Chondrocyte (in vitro differentiated cells): ENCODE measurements at regions not wholly inside any gene's neighbourhood (a gene's known extent, or its start where the extent isn't known, plus 50 kb on each side); places are given as distances from the start of the nearest gene placed in this dataset.
A peak's percentile ranks its signal among the peaks of the same experiment; 100 is the strongest.

Experiments
- DNase-seq: peaks from one replicate; pipeline ENCODE4 v3.0.0; 2021; ENCODE audit warnings: mixed read lengths, low spot score
- H3K27ac Mint-ChIP-seq: one replicate; pipeline ENCODE4 v1.8.0; 2021; ENCODE audit warnings: mild to moderate bottlenecking, moderate library complexity, mixed read lengths; ENCODE audit not compliant: unreplicated experiment
- H3K27me3 Mint-ChIP-seq: 2 replicates; pipeline ENCODE4 v1.8.0; 2021; ENCODE audit warnings: low read depth, mixed read lengths
- H3K36me3 Mint-ChIP-seq: 2 replicates; pipeline ENCODE4 v1.8.0; 2021; ENCODE audit warnings: low read depth, mixed read lengths
- H3K4me1 Mint-ChIP-seq: 2 replicates; pipeline ENCODE4 v1.8.0; 2021; ENCODE audit warnings: low read depth, mild to moderate bottlenecking, mixed read lengths
- H3K4me3 Mint-ChIP-seq: one replicate; pipeline ENCODE4 v1.8.0; 2021; ENCODE audit warnings: mild to moderate bottlenecking, moderate library complexity, mixed read lengths; ENCODE audit not compliant: unreplicated experiment
- H3K9me3 Mint-ChIP-seq: 2 replicates; pipeline ENCODE4 v1.8.0; 2021; ENCODE audit warnings: low read depth, mixed read lengths
- TF ChIP-seq, protein P1 (sequence below): fragments of 200-600 bp; sonication (generic); IDR thresholded peaks from 2 replicates; pipeline ENCODE4 v1.5.0; 2021; ENCODE audit warnings: antibody characterized with exemption, mild to moderate bottlenecking, moderate library complexity

DNA sequence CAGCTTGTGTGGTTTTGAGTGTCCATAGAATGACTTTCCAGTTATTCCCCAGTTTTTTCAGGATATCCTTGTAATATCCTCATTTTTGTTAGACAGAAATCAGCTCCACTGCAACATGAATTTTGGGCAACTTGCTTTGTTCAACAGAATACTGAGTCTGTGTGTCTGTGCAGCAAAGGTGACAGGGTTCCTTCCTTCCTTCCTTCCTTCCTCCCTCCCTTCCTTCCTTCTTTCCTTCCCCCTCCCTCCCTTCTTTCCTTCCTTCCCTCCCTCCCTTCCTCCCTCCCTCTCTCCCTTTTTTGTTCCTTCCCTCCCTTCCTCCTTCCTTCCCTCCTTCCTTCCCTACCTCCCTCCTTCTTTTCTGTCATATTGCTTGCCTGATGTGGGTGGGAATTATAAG is 496.5 kb downstream of the EPM2A start:
- TF ChIP-seq, protein P1, sequence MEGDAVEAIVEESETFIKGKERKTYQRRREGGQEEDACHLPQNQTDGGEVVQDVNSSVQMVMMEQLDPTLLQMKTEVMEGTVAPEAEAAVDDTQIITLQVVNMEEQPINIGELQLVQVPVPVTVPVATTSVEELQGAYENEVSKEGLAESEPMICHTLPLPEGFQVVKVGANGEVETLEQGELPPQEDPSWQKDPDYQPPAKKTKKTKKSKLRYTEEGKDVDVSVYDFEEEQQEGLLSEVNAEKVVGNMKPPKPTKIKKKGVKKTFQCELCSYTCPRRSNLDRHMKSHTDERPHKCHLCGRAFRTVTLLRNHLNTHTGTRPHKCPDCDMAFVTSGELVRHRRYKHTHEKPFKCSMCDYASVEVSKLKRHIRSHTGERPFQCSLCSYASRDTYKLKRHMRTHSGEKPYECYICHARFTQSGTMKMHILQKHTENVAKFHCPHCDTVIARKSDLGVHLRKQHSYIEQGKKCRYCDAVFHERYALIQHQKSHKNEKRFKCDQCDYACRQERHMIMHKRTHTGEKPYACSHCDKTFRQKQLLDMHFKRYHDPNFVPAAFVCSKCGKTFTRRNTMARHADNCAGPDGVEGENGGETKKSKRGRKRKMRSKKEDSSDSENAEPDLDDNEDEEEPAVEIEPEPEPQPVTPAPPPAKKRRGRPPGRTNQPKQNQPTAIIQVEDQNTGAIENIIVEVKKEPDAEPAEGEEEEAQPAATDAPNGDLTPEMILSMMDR, result no peak
- H3K4me1 Mint-ChIP-seq, result peaks cover 8% of the 10 kb centered on the region
- H3K27ac Mint-ChIP-seq, result no peak overlapping the region
- peaks cover 9% of the 10 kb centered on the region for H3K9me3 Mint-ChIP-seq
- H3K36me3 Mint-ChIP-seq, result no peaks in the 10 kb centered on the region
- no peaks in the 10 kb centered on the region for H3K27me3 Mint-ChIP-seq
- H3K4me3 Mint-ChIP-seq, result no peak overlapping the region
- DNase-seq, result no peak

DNA sequence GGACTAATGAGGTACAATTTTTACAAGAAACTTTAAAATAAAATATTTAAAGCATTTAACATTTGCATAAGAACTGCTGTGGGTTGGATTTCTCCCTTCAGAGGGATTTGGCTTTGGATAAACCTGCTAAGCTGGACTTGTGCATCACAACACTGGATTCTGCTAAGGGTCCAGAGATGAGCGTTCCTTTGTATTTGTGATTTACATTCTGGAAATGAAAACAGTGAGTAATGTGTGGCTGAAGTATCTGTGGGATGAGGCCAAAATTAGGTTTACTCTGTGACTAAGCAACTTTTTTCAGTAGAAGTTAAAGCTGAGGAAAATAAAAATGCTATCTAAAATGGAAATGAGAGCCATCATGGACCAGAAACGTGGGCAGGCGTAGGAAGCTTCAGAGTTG is 494.3 kb downstream of the EPM2A start:
- H3K4me1 Mint-ChIP-seq, result peaks cover 17% of the 10 kb centered on the region
- no peak for DNase-seq
- no peak overlapping the region for H3K27ac Mint-ChIP-seq
- no peak overlapping the region for H3K4me3 Mint-ChIP-seq
- H3K36me3 Mint-ChIP-seq, result no peaks in the 10 kb centered on the region
- TF ChIP-seq, protein P1, result no peak
- H3K27me3 Mint-ChIP-seq, result no peaks in the 10 kb centered on the region
- no peaks in the 10 kb centered on the region for H3K9me3 Mint-ChIP-seq

DNA sequence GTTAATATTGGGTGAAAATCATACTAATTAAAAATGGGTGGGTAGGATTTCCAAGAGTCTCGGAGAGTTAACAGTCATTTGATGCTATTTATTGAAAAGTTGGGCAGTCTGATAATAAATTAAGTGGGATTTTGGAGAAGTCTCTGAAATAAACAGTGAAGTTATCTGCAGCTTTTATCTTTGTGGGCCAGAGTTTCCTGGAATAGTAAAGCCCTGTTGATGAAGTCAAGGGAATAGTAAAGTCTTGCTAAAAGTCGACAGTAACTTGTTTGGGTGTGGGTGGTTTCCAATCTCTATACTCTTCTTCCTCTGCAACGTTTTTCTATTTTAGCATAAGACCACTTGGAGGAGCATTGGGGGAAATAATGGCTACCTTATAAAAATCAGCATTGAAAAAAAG is 493.6 kb downstream of the EPM2A start:
- H3K4me1 Mint-ChIP-seq, result peaks cover 17% of the 10 kb centered on the region
- DNase-seq, result no peak
- no peak overlapping the region for H3K27ac Mint-ChIP-seq
- no peak overlapping the region for H3K4me3 Mint-ChIP-seq
- TF ChIP-seq, protein P1, result no peak
- no peaks in the 10 kb centered on the region for H3K9me3 Mint-ChIP-seq
- H3K27me3 Mint-ChIP-seq, result no peaks in the 10 kb centered on the region
- no peaks in the 10 kb centered on the region for H3K36me3 Mint-ChIP-seq

DNA sequence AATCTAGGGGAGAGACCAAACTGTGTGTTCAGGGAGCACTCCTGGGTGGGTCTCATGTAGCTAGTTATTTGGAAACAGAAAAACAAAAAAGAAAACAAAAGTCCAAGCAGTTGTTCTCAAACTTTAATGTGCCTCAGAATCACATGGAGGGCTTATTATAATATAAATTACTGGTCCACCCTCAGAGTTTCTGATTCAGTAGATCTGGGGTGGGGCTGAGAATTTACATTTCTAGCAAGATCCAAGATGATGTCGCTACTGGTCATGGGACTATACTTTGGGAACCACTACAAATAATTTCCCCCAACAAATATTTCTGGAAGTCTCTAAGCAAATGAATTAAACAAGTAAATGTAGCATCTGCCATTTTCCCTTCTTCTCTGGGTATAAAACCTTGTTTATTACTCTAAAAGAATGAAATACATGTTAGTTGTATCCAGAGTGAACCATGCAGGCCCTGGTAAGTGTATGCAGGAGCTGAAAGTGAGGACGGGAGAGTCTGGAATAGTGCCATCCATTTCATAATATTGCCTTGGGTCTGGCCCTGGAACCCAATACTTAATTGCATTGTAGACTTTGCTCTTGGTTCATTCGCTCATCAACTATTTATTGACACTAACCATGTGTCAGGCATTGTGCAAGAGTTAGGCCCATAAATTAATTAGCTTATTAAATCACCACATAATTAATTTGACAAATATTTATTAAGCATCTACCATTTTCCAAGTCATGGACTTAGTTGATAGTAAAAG is 490.8 kb downstream of the EPM2A start:
- Mint-ChIP-seq H3K4me1 (peaks cover 22% of the 10 kb centered on the region), H3K9me3 (peaks cover 6% of the 10 kb centered on the region), H3K4me3 (no peak overlapping the region), H3K36me3 (no peaks in the 10 kb centered on the region), H3K27me3 (no peaks in the 10 kb centered on the region), H3K27ac (no peak overlapping the region)
- no peak for DNase-seq
- TF ChIP-seq, protein P1, result no peak

DNA sequence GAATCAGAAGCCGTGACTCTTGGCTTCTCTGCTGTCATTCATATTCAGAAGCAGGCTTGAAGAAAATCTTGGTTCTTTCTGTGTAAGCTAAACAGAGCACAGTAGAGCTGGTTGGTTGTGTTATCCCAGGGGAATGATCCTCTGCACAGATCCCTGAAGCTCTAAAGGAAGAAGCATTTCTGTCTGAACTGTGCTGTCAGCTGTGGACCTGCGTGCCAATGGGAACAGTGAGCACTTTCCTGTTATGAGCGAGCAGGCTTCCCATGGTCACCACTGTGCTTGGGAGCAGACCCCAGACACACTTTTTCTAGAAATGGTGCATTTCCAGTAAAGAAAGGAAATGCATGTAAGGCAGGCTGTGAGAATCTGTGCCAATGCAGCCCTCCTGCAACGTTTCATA is 490.2 kb downstream of the EPM2A start:
- H3K9me3 Mint-ChIP-seq, result peaks cover 6% of the 10 kb centered on the region
- peaks cover 22% of the 10 kb centered on the region for H3K4me1 Mint-ChIP-seq
- H3K36me3 Mint-ChIP-seq, result no peaks in the 10 kb centered on the region
- TF ChIP-seq, protein P1, result no peak
- DNase-seq, result no peak
- no peak overlapping the region for H3K4me3 Mint-ChIP-seq
- H3K27ac Mint-ChIP-seq, result peak overlapping the region; percentile 13
- H3K27me3 Mint-ChIP-seq, result no peaks in the 10 kb centered on the region
